K562 (cell line): ENCODE measurements at regions not wholly inside any gene's neighbourhood (a gene's known extent, or its start where the extent isn't known, plus 50 kb on each side); places are given as distances from the start of the nearest gene placed in this dataset.

Source experiments
- ARID3B ChIP-seq: fragments of 250-450 bp; sonication (Bioruptor Pico); IDR thresholded peaks from 2 replicates; pipeline ENCODE4 v1.4.0; 2020; ENCODE audit warnings: borderline replicate concordance
- CBX2 ChIP-seq: fragments of 200-600 bp; sonication (generic); IDR thresholded peaks from one replicate; pipeline ENCODE4 v1.6.1; 2012; ENCODE audit warnings: mild to moderate bottlenecking, low read length, inconsistent platforms; ENCODE audit not compliant: insufficient read depth, poor library complexity, severe bottlenecking
- CREM ChIP-seq: IDR thresholded peaks from 2 replicates; pipeline ENCODE4 v1.6.1; 2014; ENCODE audit warnings: antibody characterized with exemption, low read depth
- CTCF ChIP-seq, 3 experiments: IDR thresholded peaks in 2 of 3; conservative IDR thresholded peaks in 1 of 3; 2 replicates each; pipeline ENCODE4 v1.5.1; 2011 to 2012; ENCODE audit warnings: low read length in 3 of 3, mild to moderate bottlenecking in 3 of 3, control low read depth in 2 of 3, improper control_type of control experiment in 1 of 3, inconsistent platforms in 1 of 3, low read depth in 1 of 3, mixed read lengths in 1 of 3, moderate library complexity in 1 of 3; ENCODE audit not compliant: insufficient read depth in 2 of 3
- EP300 ChIP-seq: IDR thresholded peaks from 2 replicates; pipeline ENCODE4 v1.6.1; 2012; ENCODE audit warnings: low read length, improper control_type of control experiment
- FOXA1 ChIP-seq: fragments of 450-650 bp; IDR thresholded peaks from 2 replicates; pipeline ENCODE4 v1.6.1; 2016; ENCODE audit warnings: mild to moderate bottlenecking, borderline replicate concordance
- HIVEP1 ChIP-seq: fragments of 250-450 bp; sonication (Bioruptor Pico); IDR thresholded peaks from 2 replicates; pipeline ENCODE4 v1.4.0; 2020; ENCODE audit warnings: mild to moderate bottlenecking
- PHF21A ChIP-seq: fragments of 450-650 bp; IDR thresholded peaks from 2 replicates; pipeline ENCODE4 v1.6.1; 2017; ENCODE audit warnings: low read depth, borderline replicate concordance
- SP1 ChIP-seq: sonication (generic); formaldehyde crosslinking; IDR thresholded peaks from 2 replicates; pipeline ENCODE4 v1.8.1; 2022; ENCODE audit warnings: mild to moderate bottlenecking, missing genetic modification reagents
- ZBTB7A ChIP-seq: IDR thresholded peaks from 2 replicates; pipeline ENCODE4 v1.6.1; 2011; ENCODE audit warnings: low read depth, mild to moderate bottlenecking, low read length, moderate library complexity, borderline replicate concordance; ENCODE audit not compliant: control insufficient read depth
- ZNF133 ChIP-seq: fragments of 250-450 bp; sonication (Bioruptor Pico); IDR thresholded peaks from 2 replicates; pipeline ENCODE4 v1.4.0; 2020; ENCODE audit warnings: mild to moderate bottlenecking
- TF ChIP-seq, protein P1 (sequence below): fragments of 250-450 bp; sonication (Bioruptor Pico); IDR thresholded peaks from 2 replicates; pipeline ENCODE4 v1.5.1; 2021; ENCODE audit warnings: mild to moderate bottlenecking

DNA sequence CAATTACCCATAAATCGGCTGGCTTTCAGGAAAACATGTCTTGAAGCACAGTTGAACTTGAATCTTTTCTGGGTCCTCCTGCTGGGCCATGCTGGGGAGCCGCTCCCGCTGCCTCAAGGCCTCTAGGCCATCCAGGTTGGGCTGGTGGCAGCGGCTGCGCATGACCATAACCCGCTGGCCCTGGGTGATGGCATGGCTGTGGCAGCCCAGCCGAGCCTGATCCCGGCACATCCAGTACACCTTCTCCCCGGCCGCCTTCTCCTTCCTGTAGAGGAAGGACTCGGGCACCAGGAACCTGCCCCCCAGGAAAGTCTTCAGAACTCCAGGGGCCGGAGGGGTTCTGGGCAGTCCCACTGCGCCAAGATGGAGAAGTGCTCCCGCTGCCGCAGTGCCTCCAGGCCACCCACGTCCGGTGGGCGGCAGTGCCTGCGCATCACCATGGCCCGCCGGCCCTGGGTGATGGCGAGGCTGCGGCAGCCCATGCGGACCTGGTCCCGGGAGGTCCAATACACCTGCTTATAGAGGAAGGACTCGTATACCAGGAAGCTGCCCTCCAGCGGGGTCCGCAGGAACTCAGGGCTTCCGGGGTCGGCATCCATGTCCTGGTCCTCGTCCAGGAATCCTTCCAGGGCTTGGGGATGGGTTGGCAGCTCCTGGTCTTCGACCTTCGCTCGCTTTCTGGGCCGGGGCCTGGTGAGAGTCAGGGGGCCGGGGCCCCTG lies 84.3 kb upstream of the FXR1 start:
- TF ChIP-seq CBX2 (no peak), EP300 (no peak), ZBTB7A (no peak), ZNF133 (no peak), CREM (no peak), FOXA1 (no peak), CTCF (IDR thresholded peaks at IDR 0.05 in 2 of 3, conservative IDR thresholded peaks at IDR 0.05 in 1 of 3; ENCODE audit: insufficient read depth in 2 of 3, low read depth in 1 of 3, low read length in 3 of 3) (no peak), ARID3B (CRISPR knock-in tag) (no peak), PHF21A (no peak), SP1 (CRISPR knock-in tag) (no peak), HIVEP1 (CRISPR knock-in tag) (no peak)
- TF ChIP-seq, protein P1, sequence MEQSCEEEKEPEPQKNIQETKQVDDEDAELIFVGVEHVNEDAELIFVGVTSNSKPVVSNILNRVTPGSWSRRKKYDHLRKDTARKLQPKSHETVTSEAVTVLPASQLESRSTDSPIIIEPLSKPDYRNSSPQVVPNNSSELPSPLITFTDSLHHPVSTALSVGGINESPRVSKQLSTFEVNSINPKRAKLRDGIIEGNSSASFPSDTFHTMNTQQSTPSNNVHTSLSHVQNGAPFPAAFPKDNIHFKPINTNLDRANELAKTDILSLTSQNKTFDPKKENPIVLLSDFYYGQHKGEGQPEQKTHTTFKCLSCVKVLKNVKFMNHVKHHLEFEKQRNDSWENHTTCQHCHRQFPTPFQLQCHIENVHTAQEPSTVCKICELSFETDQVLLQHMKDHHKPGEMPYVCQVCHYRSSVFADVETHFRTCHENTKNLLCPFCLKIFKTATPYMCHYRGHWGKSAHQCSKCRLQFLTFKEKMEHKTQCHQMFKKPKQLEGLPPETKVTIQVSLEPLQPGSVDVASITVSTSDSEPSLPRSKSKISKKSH (CRISPR knock-in tag): no peak
